Mammary epithelial cell (primary cell): ENCODE measurements at regions not wholly inside any gene's neighbourhood (a gene's known extent, or its start where the extent isn't known, plus 50 kb on each side); places are given as distances from the start of the nearest gene placed in this dataset.

ENCODE experiments used
- CTCF ChIP-seq, 2 donors: IDR thresholded peaks in 1 of 2; conservative IDR thresholded peaks in 1 of 2; 2 replicates each; pipeline ENCODE4 v1.5.1; 2011 to 2012; ENCODE audit warnings: inconsistent platforms in 2 of 2, low read length in 2 of 2, mild to moderate bottlenecking in 2 of 2, control low read depth in 1 of 2, low read depth in 1 of 2; ENCODE audit not compliant: insufficient read depth in 1 of 2; ENCODE audit errors: extremely low read depth in 1 of 2
- EZH2 ChIP-seq: IDR thresholded peaks from 2 replicates; pipeline ENCODE4 v1.6.1; 2012; ENCODE audit warnings: low read length, inconsistent platforms, borderline replicate concordance

DNA sequence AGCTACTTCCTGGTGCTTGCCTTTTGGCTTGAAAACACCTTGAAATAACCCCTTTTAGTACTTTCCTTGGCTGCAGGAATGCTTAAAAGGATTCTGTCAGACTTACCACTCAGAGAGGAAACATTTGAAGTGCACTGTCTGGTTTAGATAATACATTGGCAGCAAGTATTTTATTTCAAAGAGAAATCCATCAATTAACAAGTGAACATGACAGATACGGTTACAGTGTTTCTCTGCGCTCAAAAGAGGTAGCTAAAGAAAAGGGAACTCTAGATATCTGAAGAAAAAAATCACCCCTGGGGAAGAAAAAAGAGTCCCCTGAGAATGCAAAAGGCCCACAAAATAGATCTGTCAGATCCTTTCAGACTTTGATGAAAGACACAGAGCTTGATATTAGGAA is 421.9 kb downstream of the LRFN5 start:
- TF ChIP-seq CTCF (conservative IDR thresholded peaks at IDR 0.05 in 1 of 2, IDR thresholded peaks at IDR 0.05 in 1 of 2; ENCODE audit: extremely low read depth in 1 of 2, insufficient read depth in 1 of 2, low read depth in 1 of 2, low read length in 2 of 2) = no peak
- TF ChIP-seq EZH2 = no peak
